Ishikawa (cell line): ENCODE measurements at regions not wholly inside any gene's neighbourhood (a gene's known extent, or its start where the extent isn't known, plus 50 kb on each side); places are given as distances from the start of the nearest gene placed in this dataset.

ENCODE experiments used
- CEBPB ChIP-seq: IDR thresholded peaks from 2 replicates; pipeline ENCODE4 v1.6.1; 2012
- CREB1 ChIP-seq: IDR thresholded peaks from 2 replicates; pipeline ENCODE4 v1.6.1; 2012; ENCODE audit warnings: low read depth
- EGR1 ChIP-seq: IDR thresholded peaks from 2 replicates; pipeline ENCODE4 v1.6.1; 2012
- EP300 ChIP-seq: IDR thresholded peaks from 2 replicates; pipeline ENCODE4 v1.6.1; 2012; ENCODE audit warnings: borderline replicate concordance
- FOXM1 ChIP-seq: IDR thresholded peaks from 2 replicates; pipeline ENCODE4 v1.6.1; 2012; ENCODE audit warnings: low read depth, borderline replicate concordance
- MAX ChIP-seq: IDR thresholded peaks from 2 replicates; pipeline ENCODE4 v1.6.1; 2012
- NFIC ChIP-seq: IDR thresholded peaks from 2 replicates; pipeline ENCODE4 v1.6.1; 2012
- RAD21 ChIP-seq: IDR thresholded peaks from 2 replicates; pipeline ENCODE4 v1.6.1; 2012; ENCODE audit warnings: low read depth
- TAF1 ChIP-seq: IDR thresholded peaks from 2 replicates; pipeline ENCODE4 v1.6.1; 2012; ENCODE audit warnings: low read depth, mild to moderate bottlenecking
- TCF12 ChIP-seq: IDR thresholded peaks from 2 replicates; pipeline ENCODE4 v1.6.1; 2012; ENCODE audit warnings: low read depth
- TEAD4 ChIP-seq: IDR thresholded peaks from 2 replicates; pipeline ENCODE4 v1.6.1; 2012
- YY1 ChIP-seq: IDR thresholded peaks from 2 replicates; pipeline ENCODE4 v1.6.1; 2012; ENCODE audit warnings: low read depth
- ZBTB7A ChIP-seq: IDR thresholded peaks from 2 replicates; pipeline ENCODE4 v1.6.1; 2012; ENCODE audit warnings: low read depth
- TF ChIP-seq, protein P1 (sequence below): IDR thresholded peaks from 2 replicates; pipeline ENCODE4 v1.6.1; 2012; ENCODE audit warnings: low read depth, mild to moderate bottlenecking
- TF ChIP-seq, protein P2 (sequence below): IDR thresholded peaks from 2 replicates; pipeline ENCODE4 v1.6.1; 2012

GRCh38 chr4:14644580-14645282 is 357.6 kb upstream of the CPEB2 start:
- no peak for TF ChIP-seq RAD21
- TF ChIP-seq, protein P1, sequence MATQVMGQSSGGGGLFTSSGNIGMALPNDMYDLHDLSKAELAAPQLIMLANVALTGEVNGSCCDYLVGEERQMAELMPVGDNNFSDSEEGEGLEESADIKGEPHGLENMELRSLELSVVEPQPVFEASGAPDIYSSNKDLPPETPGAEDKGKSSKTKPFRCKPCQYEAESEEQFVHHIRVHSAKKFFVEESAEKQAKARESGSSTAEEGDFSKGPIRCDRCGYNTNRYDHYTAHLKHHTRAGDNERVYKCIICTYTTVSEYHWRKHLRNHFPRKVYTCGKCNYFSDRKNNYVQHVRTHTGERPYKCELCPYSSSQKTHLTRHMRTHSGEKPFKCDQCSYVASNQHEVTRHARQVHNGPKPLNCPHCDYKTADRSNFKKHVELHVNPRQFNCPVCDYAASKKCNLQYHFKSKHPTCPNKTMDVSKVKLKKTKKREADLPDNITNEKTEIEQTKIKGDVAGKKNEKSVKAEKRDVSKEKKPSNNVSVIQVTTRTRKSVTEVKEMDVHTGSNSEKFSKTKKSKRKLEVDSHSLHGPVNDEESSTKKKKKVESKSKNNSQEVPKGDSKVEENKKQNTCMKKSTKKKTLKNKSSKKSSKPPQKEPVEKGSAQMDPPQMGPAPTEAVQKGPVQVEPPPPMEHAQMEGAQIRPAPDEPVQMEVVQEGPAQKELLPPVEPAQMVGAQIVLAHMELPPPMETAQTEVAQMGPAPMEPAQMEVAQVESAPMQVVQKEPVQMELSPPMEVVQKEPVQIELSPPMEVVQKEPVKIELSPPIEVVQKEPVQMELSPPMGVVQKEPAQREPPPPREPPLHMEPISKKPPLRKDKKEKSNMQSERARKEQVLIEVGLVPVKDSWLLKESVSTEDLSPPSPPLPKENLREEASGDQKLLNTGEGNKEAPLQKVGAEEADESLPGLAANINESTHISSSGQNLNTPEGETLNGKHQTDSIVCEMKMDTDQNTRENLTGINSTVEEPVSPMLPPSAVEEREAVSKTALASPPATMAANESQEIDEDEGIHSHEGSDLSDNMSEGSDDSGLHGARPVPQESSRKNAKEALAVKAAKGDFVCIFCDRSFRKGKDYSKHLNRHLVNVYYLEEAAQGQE = no peak
- TF ChIP-seq ZBTB7A = no peak
- no peak for TF ChIP-seq CEBPB
- TF ChIP-seq, protein P2, sequence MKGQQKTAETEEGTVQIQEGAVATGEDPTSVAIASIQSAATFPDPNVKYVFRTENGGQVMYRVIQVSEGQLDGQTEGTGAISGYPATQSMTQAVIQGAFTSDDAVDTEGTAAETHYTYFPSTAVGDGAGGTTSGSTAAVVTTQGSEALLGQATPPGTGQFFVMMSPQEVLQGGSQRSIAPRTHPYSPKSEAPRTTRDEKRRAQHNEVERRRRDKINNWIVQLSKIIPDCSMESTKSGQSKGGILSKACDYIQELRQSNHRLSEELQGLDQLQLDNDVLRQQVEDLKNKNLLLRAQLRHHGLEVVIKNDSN = no peak
- no peak for TF ChIP-seq TEAD4
- no peak for TF ChIP-seq EP300
- TF ChIP-seq NFIC = no peak
- TF ChIP-seq CREB1 = no peak
- no peak for TF ChIP-seq TAF1
- TF ChIP-seq MAX = no peak
- no peak for TF ChIP-seq TCF12
- no peak for TF ChIP-seq YY1
- TF ChIP-seq EGR1 = no peak
- no peak for TF ChIP-seq FOXM1

GRCh38 chr4:14646831-14647230 is 355.4 kb upstream of the CPEB2 start:
- TF ChIP-seq CREB1 = no peak
- TF ChIP-seq YY1 = no peak
- TF ChIP-seq, protein P1 = no peak
- no peak for TF ChIP-seq EP300
- no peak for TF ChIP-seq TCF12
- no peak for TF ChIP-seq EGR1
- no peak for TF ChIP-seq FOXM1
- TF ChIP-seq CEBPB = no peak
- no peak for TF ChIP-seq TEAD4
- TF ChIP-seq MAX = no peak

DNA sequence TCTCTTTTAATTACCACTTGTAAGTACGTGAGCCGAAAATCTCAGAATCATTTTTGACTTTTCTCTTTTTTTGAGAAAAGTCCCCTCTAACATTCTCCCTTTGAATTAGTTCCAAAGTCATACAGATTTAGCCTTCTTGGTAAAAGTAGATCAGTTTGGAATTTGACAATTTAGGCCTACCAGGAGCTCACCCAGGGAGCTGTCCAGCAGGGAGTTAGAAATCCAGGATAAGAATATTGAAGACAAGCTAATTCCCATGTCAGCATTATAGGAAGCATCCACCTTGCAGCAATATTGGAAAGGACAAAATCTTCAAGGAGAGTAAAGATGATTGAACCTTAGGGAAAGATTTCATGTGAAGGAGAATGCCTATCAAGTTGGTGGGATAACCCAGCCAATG is 352.2 kb upstream of the CPEB2 start:
- no peak for TF ChIP-seq EP300
- TF ChIP-seq, protein P1 = peak; percentile 57

DNA sequence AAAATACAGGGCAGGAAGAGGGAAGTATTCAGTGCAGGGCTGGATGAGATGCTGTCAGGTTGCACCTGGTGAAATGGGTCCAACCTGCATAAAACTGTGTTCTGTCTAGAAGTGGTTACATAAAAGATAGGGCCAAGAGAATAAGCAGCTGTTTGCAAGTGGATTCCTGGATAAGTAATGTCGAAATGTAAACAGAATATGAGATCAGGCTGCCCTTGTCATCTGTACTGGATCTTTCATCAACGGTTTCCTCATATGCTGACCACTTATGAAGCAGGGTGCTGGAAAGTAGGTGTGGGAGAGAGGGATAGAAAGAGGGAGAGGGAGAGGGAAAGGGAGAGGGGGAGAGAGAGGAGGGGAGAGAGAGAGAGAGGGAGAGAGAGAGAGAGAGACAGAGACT is 349.8 kb upstream of the CPEB2 start:
- TF ChIP-seq TCF12 (no peak), TAF1 (no peak), RAD21 (no peak), CREB1 (no peak)
- TF ChIP-seq, protein P1 = no peak
